ENCODE measurements at regions not wholly inside any gene's neighbourhood (a gene's known extent, or its start where the extent isn't known, plus 50 kb on each side); places are given as distances from the start of the nearest gene placed in this dataset.
A peak's percentile ranks its signal among the peaks of the same experiment; 100 is the strongest.

GRCh38 chr5:159764283-159765134, 151.8 kb upstream of the ADRA1B start:
- Histone ChIP-seq H3K4me1 (peaks cover 0 to 36% (median 14%) of the 10 kb centered on the region in 4 donors), H3K9me3 (no peaks in the 10 kb centered on the region), H3K27me3 (no peaks in the 10 kb centered on the region), H3K4me3 (no peak overlapping the region), H3K27ac (peak overlapping the region; percentile 52 to 54), H3K36me3 (no peaks in the 10 kb centered on the region)
- no peak for TF ChIP-seq CTCF (IDR thresholded peaks at IDR 0.05)
- no peak for DNase-seq
- intact Hi-C loops (cut with DNase I; ENCODE audit: low total_unique reads): loop anchor here (10.0 kb wide), 1 partner anchor 320 kb away; no protein-coding TSS in a partner anchor

GRCh38 chr5:159765135-159765433, 151.2 kb upstream of the ADRA1B start:
- H3K27ac ChIP-seq: peak overlapping the region; percentile 52 to 54
- H3K9me3 ChIP-seq: no peaks in the 10 kb centered on the region
- no peaks in the 10 kb centered on the region for H3K36me3 ChIP-seq
- H3K27me3 ChIP-seq: no peaks in the 10 kb centered on the region
- intact Hi-C loops (cut with DNase I; ENCODE audit: low total_unique reads): loop anchor here (10.0 kb wide), 1 partner anchor 320 kb away; no protein-coding TSS in a partner anchor
- peaks cover 0 to 36% (median 14%) of the 10 kb centered on the region in 4 donors for H3K4me1 ChIP-seq
- TF ChIP-seq CTCF (IDR thresholded peaks at IDR 0.05): no peak
- no peak for DNase-seq
- H3K4me3 ChIP-seq: no peak overlapping the region

GRCh38 chr5:159765760-159766517, 150.3 kb upstream of the ADRA1B start:
- H3K27me3 ChIP-seq: no peaks in the 10 kb centered on the region
- no peaks in the 10 kb centered on the region for H3K9me3 ChIP-seq
- H3K4me3 ChIP-seq: no peak overlapping the region
- H3K36me3 ChIP-seq: no peaks in the 10 kb centered on the region
- peak in 1 of 2 donors; percentile 80 for DNase-seq
- peak overlapping the region; percentile 52 to 54 for H3K27ac ChIP-seq
- no peak for TF ChIP-seq CTCF (IDR thresholded peaks at IDR 0.05)
- H3K4me1 ChIP-seq: peaks cover 0 to 36% (median 14%) of the 10 kb centered on the region in 4 donors
- intact Hi-C loops (cut with DNase I; ENCODE audit: low total_unique reads): loop anchor here (10.0 kb wide), 1 partner anchor 321 kb away; no protein-coding TSS in a partner anchor

- peaks cover 0 to 33% (median 21%) of the 10 kb centered on the region in 4 donors for H3K4me1 ChIP-seq
- no peak overlapping the region for H3K4me3 ChIP-seq
- peak overlapping the region in 1 of 2 donors; percentile 14 for H3K27ac ChIP-seq
- no peak for DNase-seq
- H3K9me3 ChIP-seq: no peaks in the 10 kb centered on the region
- intact Hi-C loops (cut with DNase I; ENCODE audit: low total_unique reads): loop anchor here (10.0 kb wide), 1 partner anchor 323 kb away; no protein-coding TSS in a partner anchor
- no peaks in the 10 kb centered on the region for H3K27me3 ChIP-seq
- no peaks in the 10 kb centered on the region for H3K36me3 ChIP-seq
- TF ChIP-seq CTCF (IDR thresholded peaks at IDR 0.05): no peak
These were observed 148.0 kb upstream of the ADRA1B start for GRCh38 chr5:159768243-159768642.

- intact Hi-C loops (cut with DNase I; ENCODE audit: low total_unique reads): no loop called here
- peak overlapping the region; percentile 88 to 95 for H3K27ac ChIP-seq
These were observed 143.6 kb upstream of the ADRA1B start for GRCh38 chr5:159772698-159773061.

More at GRCh38 chr5:159772698-159773061, 143.6 kb upstream of the ADRA1B start:
- DNase-seq: no peak
- Histone ChIP-seq H3K4me3 (peak overlapping the region; percentile 39 to 45), H3K27me3 (no peaks in the 10 kb centered on the region), H3K9me3 (no peaks in the 10 kb centered on the region), H3K36me3 (no peaks in the 10 kb centered on the region), H3K4me1 (peaks cover 0 to 41% (median 22%) of the 10 kb centered on the region in 4 donors)
- no peak for TF ChIP-seq CTCF (IDR thresholded peaks at IDR 0.05)
